ENCODE measurements at regions not wholly inside any gene's neighbourhood (a gene's known extent, or its start where the extent isn't known, plus 50 kb on each side); places are given as distances from the start of the nearest gene placed in this dataset.

- TF ChIP-seq CTCF (IDR thresholded peaks at IDR 0.05) (no peak), POLR2AphosphoS5 (IDR thresholded peaks at IDR 0.05) (no peak), EP300 (IDR thresholded peaks at IDR 0.05) (no peak), POLR2A (IDR thresholded peaks at IDR 0.05) (no peak)
Measured at GRCh38 chr6:25155211-25155610, 124.0 kb upstream of the CARMIL1 start.
